ENCODE measurements at regions not wholly inside any gene's neighbourhood (a gene's known extent, or its start where the extent isn't known, plus 50 kb on each side); places are given as distances from the start of the nearest gene placed in this dataset.

DNA sequence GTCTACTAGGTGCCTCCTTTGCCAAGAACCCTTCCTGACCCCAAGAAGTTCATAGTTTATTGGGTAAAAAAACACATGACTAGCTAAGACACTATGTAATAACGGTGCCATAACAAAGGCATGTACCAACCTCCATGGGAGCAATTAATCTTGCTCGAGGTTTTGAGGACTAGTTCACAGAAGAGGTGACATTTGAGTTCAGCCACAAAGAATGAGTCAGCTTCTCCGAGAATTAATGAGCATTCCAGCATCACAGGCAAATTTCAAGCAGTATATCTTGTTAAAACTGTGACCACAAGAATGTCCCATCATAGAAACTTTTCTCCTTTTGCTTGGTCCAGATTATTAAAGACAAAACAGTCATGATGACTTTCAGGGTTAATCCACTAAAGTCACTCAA lies 113.0 kb upstream of the RAP1B start:
- Histone ChIP-seq H3K4me3 (ENCODE audit: control insufficient read depth in 1 of 7, extremely low read depth in 1 of 7, insufficient read depth in 4 of 7, low read depth in 2 of 7, low read length in 6 of 7) (peak overlapping the region in 2 of 7 experiments; percentile 38 to 51), H3K27me3 (replicated peaks in 2 of 5; ENCODE audit: control insufficient read depth in 4 of 5, insufficient read depth in 5 of 5, low read length in 4 of 5) (no peaks in the 10 kb centered on the region), H3K27ac (ENCODE audit: insufficient read depth in 1 of 2, low read depth in 1 of 2, low read length in 2 of 2, poor library complexity in 1 of 2, severe bottlenecking in 2 of 2) (peak overlapping the region in 1 of 2 experiments; percentile 16), H3K9me3 (ENCODE audit: control extremely low read depth in 1 of 5, control insufficient read depth in 4 of 5, insufficient read depth in 2 of 5, low read depth in 1 of 5, low read length in 4 of 5) (no peaks in the 10 kb centered on the region), H3K4me1 (ENCODE audit: control extremely low read depth in 1 of 4, control insufficient read depth in 4 of 4, insufficient read depth in 4 of 4, low read length in 3 of 4) (peaks cover 0 to 29% (median 10%) of the 10 kb centered on the region in 4 experiments), H3K36me3 (ENCODE audit: control insufficient read depth in 4 of 4, insufficient read depth in 4 of 4, low read length in 3 of 4) (no peaks in the 10 kb centered on the region)
- CTCF ChIA-PET: interaction anchor here (0.7 to 1.5 kb wide), 7 partner anchors 14 to 164 kb away, joined by 3 to 6 read pairs (median 3); no protein-coding TSS in a partner anchor
- POLR2A ChIA-PET: interaction anchor here (0.8 to 1.0 kb wide), 4 partner anchors 9 to 148 kb away, joined by 3 read pairs; no protein-coding TSS in a partner anchor
- peak; percentile 78 to 97 (median 95) for DNase-seq
- 0% methylated on average over 3 of the region's 3 CpGs for WGBS (ENCODE audit: insufficient coverage)

DNA sequence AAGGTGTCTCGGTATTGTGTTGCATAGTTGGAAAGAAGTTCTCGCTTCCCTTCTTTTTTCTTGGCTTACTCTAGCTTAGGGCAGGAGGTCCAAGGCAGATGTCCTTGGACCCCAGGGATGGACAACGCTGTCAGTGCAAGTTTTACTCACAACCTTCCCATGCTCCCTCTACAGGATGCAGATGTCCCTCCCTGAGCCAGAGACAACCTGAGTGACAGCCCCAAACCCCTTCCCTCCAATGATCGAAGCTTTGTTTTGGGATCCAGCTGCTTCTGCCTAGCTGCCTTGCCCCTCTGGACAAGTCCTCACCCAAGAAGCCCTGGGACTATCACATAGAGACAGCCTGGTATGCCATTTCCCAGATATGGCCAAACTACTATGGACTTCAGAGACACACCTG lies 112.0 kb upstream of the RAP1B start:
- Histone ChIP-seq H3K9me3 (ENCODE audit: control extremely low read depth in 1 of 5, control insufficient read depth in 4 of 5, insufficient read depth in 2 of 5, low read depth in 1 of 5, low read length in 4 of 5) (no peaks in the 10 kb centered on the region), H3K27me3 (replicated peaks in 2 of 5; ENCODE audit: control insufficient read depth in 4 of 5, insufficient read depth in 5 of 5, low read length in 4 of 5) (no peaks in the 10 kb centered on the region), H3K4me1 (ENCODE audit: control extremely low read depth in 1 of 4, control insufficient read depth in 4 of 4, insufficient read depth in 4 of 4, low read length in 3 of 4) (peaks cover 0 to 29% (median 10%) of the 10 kb centered on the region in 4 experiments), H3K36me3 (ENCODE audit: control insufficient read depth in 4 of 4, insufficient read depth in 4 of 4, low read length in 3 of 4) (no peaks in the 10 kb centered on the region), H3K27ac (ENCODE audit: insufficient read depth in 1 of 2, low read depth in 1 of 2, low read length in 2 of 2, poor library complexity in 1 of 2, severe bottlenecking in 2 of 2) (no peak overlapping the region), H3K4me3 (ENCODE audit: control insufficient read depth in 1 of 7, extremely low read depth in 1 of 7, insufficient read depth in 4 of 7, low read depth in 2 of 7, low read length in 6 of 7) (no peak overlapping the region)
- WGBS (ENCODE audit: insufficient coverage): 100% methylated on average over 2 of the region's 4 CpGs
- DNase-seq: no peak
- ChIA-PET POLR2A (no interaction called here), CTCF (interaction anchor here (1.1 to 1.5 kb wide), 3 partner anchors 15 to 165 kb away, joined by 3 to 6 read pairs (median 3); no protein-coding TSS in a partner anchor)

- H3K36me3 ChIP-seq (ENCODE audit: control insufficient read depth in 4 of 4, insufficient read depth in 4 of 4, low read length in 3 of 4): no peaks in the 10 kb centered on the region
- H3K27me3 ChIP-seq (replicated peaks in 2 of 5; ENCODE audit: control insufficient read depth in 4 of 5, insufficient read depth in 5 of 5, low read length in 4 of 5): no peaks in the 10 kb centered on the region
- no peak for DNase-seq
- CTCF ChIA-PET: interaction anchor here (1.0 to 1.4 kb wide), 4 partner anchors 9 to 140 kb away, joined by 3 to 4 read pairs (median 3); no protein-coding TSS in a partner anchor
- no peak overlapping the region for H3K4me3 ChIP-seq (ENCODE audit: control insufficient read depth in 1 of 7, extremely low read depth in 1 of 7, insufficient read depth in 4 of 7, low read depth in 2 of 7, low read length in 6 of 7)
- H3K9me3 ChIP-seq (ENCODE audit: control extremely low read depth in 1 of 5, control insufficient read depth in 4 of 5, insufficient read depth in 2 of 5, low read depth in 1 of 5, low read length in 4 of 5): no peaks in the 10 kb centered on the region
- POLR2A ChIA-PET: no interaction called here
- H3K4me1 ChIP-seq (ENCODE audit: control extremely low read depth in 1 of 4, control insufficient read depth in 4 of 4, insufficient read depth in 4 of 4, low read length in 3 of 4): peaks cover 0 to 27% (median 10%) of the 10 kb centered on the region in 4 experiments
- H3K27ac ChIP-seq (ENCODE audit: insufficient read depth in 1 of 2, low read depth in 1 of 2, low read length in 2 of 2, poor library complexity in 1 of 2, severe bottlenecking in 2 of 2): no peak overlapping the region
- WGBS (ENCODE audit: insufficient coverage): no CpG with 5 or more reads among the region's 1 CpG
These were observed 111.1 kb upstream of the RAP1B start for GRCh38 chr12:68499616-68500015.

- no peak for DNase-seq
- H3K4me1 ChIP-seq (ENCODE audit: control extremely low read depth in 1 of 4, control insufficient read depth in 4 of 4, insufficient read depth in 4 of 4, low read length in 3 of 4): peaks cover 0 to 22% (median 10%) of the 10 kb centered on the region in 4 experiments
- CTCF ChIA-PET: interaction anchor here (0.8 to 1.3 kb wide), 2 partner anchors 8 to 33 kb away, joined by 3 to 5 read pairs; no protein-coding TSS in a partner anchor
- POLR2A ChIA-PET: no interaction called here
- H3K9me3 ChIP-seq (ENCODE audit: control extremely low read depth in 1 of 5, control insufficient read depth in 4 of 5, insufficient read depth in 2 of 5, low read depth in 1 of 5, low read length in 4 of 5): no peaks in the 10 kb centered on the region
- H3K27me3 ChIP-seq (replicated peaks in 2 of 5; ENCODE audit: control insufficient read depth in 4 of 5, insufficient read depth in 5 of 5, low read length in 4 of 5): no peaks in the 10 kb centered on the region
- H3K36me3 ChIP-seq (ENCODE audit: control insufficient read depth in 4 of 4, insufficient read depth in 4 of 4, low read length in 3 of 4): no peaks in the 10 kb centered on the region
- no CpG with 5 or more reads among the region's 3 CpGs for WGBS (ENCODE audit: insufficient coverage)
- no peak overlapping the region for H3K27ac ChIP-seq (ENCODE audit: insufficient read depth in 1 of 2, low read depth in 1 of 2, low read length in 2 of 2, poor library complexity in 1 of 2, severe bottlenecking in 2 of 2)
- H3K4me3 ChIP-seq (ENCODE audit: control insufficient read depth in 1 of 7, extremely low read depth in 1 of 7, insufficient read depth in 4 of 7, low read depth in 2 of 7, low read length in 6 of 7): no peak overlapping the region
These were observed 109.5 kb upstream of the RAP1B start for GRCh38 chr12:68501226-68501625.

DNA sequence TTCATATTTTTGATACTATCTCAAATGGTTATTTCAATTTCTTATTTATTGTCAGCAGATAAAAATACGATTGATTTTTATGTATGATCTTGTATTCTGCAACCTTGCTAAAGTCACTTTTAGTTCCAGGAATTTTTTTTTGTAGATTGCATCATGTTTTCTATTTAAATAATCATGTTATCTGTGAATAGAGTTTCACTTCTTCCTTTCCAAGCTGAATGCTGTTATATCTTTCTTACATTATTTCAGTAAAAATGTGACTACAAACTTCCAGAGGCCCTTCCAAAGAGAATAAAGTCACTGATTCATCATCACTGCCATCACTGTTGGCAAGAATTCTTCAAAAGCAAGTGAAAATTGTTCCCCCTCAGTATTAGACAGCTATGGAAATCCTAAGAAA lies 104.7 kb upstream of the RAP1B start:
- WGBS (ENCODE audit: insufficient coverage): no CpG with 5 or more reads among the region's 1 CpG
- no peaks in the 10 kb centered on the region for H3K9me3 ChIP-seq (ENCODE audit: control extremely low read depth in 1 of 5, control insufficient read depth in 4 of 5, insufficient read depth in 2 of 5, low read depth in 1 of 5, low read length in 4 of 5)
- DNase-seq: no peak
- no peak overlapping the region for H3K4me3 ChIP-seq (ENCODE audit: control insufficient read depth in 1 of 7, extremely low read depth in 1 of 7, insufficient read depth in 4 of 7, low read depth in 2 of 7, low read length in 6 of 7)
- POLR2A ChIA-PET: no interaction called here
- H3K36me3 ChIP-seq (ENCODE audit: control insufficient read depth in 4 of 4, insufficient read depth in 4 of 4, low read length in 3 of 4): no peaks in the 10 kb centered on the region
- H3K4me1 ChIP-seq (ENCODE audit: control extremely low read depth in 1 of 4, control insufficient read depth in 4 of 4, insufficient read depth in 4 of 4, low read length in 3 of 4): peaks cover 0 to 6% (median 2%) of the 10 kb centered on the region in 4 experiments
- CTCF ChIA-PET: no interaction called here
- no peak overlapping the region for H3K27ac ChIP-seq (ENCODE audit: insufficient read depth in 1 of 2, low read depth in 1 of 2, low read length in 2 of 2, poor library complexity in 1 of 2, severe bottlenecking in 2 of 2)
- no peaks in the 10 kb centered on the region for H3K27me3 ChIP-seq (replicated peaks in 2 of 5; ENCODE audit: control insufficient read depth in 4 of 5, insufficient read depth in 5 of 5, low read length in 4 of 5)

- Histone ChIP-seq H3K4me3 (ENCODE audit: control insufficient read depth in 1 of 7, extremely low read depth in 1 of 7, insufficient read depth in 4 of 7, low read depth in 2 of 7, low read length in 6 of 7) (no peak overlapping the region), H3K27me3 (replicated peaks in 2 of 5; ENCODE audit: control insufficient read depth in 4 of 5, insufficient read depth in 5 of 5, low read length in 4 of 5) (no peaks in the 10 kb centered on the region), H3K9me3 (ENCODE audit: control extremely low read depth in 1 of 5, control insufficient read depth in 4 of 5, insufficient read depth in 2 of 5, low read depth in 1 of 5, low read length in 4 of 5) (no peaks in the 10 kb centered on the region), H3K27ac (ENCODE audit: insufficient read depth in 1 of 2, low read depth in 1 of 2, low read length in 2 of 2, poor library complexity in 1 of 2, severe bottlenecking in 2 of 2) (no peak overlapping the region), H3K36me3 (ENCODE audit: control insufficient read depth in 4 of 4, insufficient read depth in 4 of 4, low read length in 3 of 4) (no peaks in the 10 kb centered on the region), H3K4me1 (ENCODE audit: control extremely low read depth in 1 of 4, control insufficient read depth in 4 of 4, insufficient read depth in 4 of 4, low read length in 3 of 4) (peaks cover 0 to 6% (median 2%) of the 10 kb centered on the region in 4 experiments)
- CTCF ChIA-PET: no interaction called here
- 100% methylated on average over 4 of the region's 4 CpGs for WGBS (ENCODE audit: insufficient coverage)
- DNase-seq: no peak
- POLR2A ChIA-PET: no interaction called here
These were observed 104.1 kb upstream of the RAP1B start for GRCh38 chr12:68506619-68507018.

- no CpG with 5 or more reads among the region's 3 CpGs for WGBS (ENCODE audit: insufficient coverage)
- Histone ChIP-seq H3K27me3 (replicated peaks in 2 of 5; ENCODE audit: control insufficient read depth in 4 of 5, insufficient read depth in 5 of 5, low read length in 4 of 5) (no peaks in the 10 kb centered on the region), H3K4me1 (ENCODE audit: control extremely low read depth in 1 of 4, control insufficient read depth in 4 of 4, insufficient read depth in 4 of 4, low read length in 3 of 4) (peaks cover 0 to 6% (median 2%) of the 10 kb centered on the region in 4 experiments), H3K4me3 (ENCODE audit: control insufficient read depth in 1 of 7, extremely low read depth in 1 of 7, insufficient read depth in 4 of 7, low read depth in 2 of 7, low read length in 6 of 7) (no peak overlapping the region), H3K9me3 (ENCODE audit: control extremely low read depth in 1 of 5, control insufficient read depth in 4 of 5, insufficient read depth in 2 of 5, low read depth in 1 of 5, low read length in 4 of 5) (no peaks in the 10 kb centered on the region), H3K27ac (ENCODE audit: insufficient read depth in 1 of 2, low read depth in 1 of 2, low read length in 2 of 2, poor library complexity in 1 of 2, severe bottlenecking in 2 of 2) (no peak overlapping the region), H3K36me3 (ENCODE audit: control insufficient read depth in 4 of 4, insufficient read depth in 4 of 4, low read length in 3 of 4) (no peaks in the 10 kb centered on the region)
- DNase-seq: no peak
- CTCF ChIA-PET: no interaction called here
- POLR2A ChIA-PET: no interaction called here
These were observed 103.0 kb upstream of the RAP1B start for GRCh38 chr12:68507657-68508056.

Measured in common myeloid progenitor, CD34-positive (primary cell).